ENCODE measurements at regions not wholly inside any gene's neighbourhood (a gene's known extent, or its start where the extent isn't known, plus 50 kb on each side); places are given as distances from the start of the nearest gene placed in this dataset.

DNA sequence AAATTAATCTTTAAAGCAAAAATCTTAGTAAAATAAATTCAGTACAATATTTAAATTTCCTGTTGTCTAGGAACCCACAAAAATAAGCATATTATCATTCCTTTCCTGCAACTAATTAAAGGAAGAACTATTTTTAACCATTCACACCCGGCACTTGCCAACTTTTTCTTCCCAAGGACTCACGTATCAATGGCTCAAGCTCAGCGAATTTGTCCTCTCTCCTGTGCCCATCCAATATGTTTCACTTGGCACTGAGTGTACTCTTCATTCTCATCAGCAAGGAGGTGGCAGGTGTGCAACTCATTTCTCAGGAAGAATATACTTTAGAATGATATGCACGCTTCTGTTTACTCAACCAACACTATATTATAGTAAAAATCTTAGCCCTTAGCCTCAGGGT lies 419.4 kb downstream of the C6orf118 start:
- ATAC-seq (ENCODE audit: poor library complexity) (no peak), DNase-seq (no peak)
- no peaks in the 10 kb centered on the region for H3K36me3 Mint-ChIP-seq (ENCODE audit: low read depth)
- no peaks in the 10 kb centered on the region for H3K27me3 Mint-ChIP-seq
- Histone ChIP-seq H3K4me3 (ENCODE audit: low read length) (no peak overlapping the region), H3K27ac (ENCODE audit: low read depth in 1 of 2, low read length in 2 of 2) (no peak overlapping the region), H3K27me3 (ENCODE audit: control insufficient read depth in 1 of 2, insufficient read depth in 2 of 2, low read length in 2 of 2) (no peaks in the 10 kb centered on the region), H3K4me1 (ENCODE audit: insufficient read depth, low read length) (no peaks in the 10 kb centered on the region), H3K9me3 (ENCODE audit: control insufficient read depth in 1 of 2, insufficient read depth in 1 of 2, low read length in 2 of 2) (no peaks in the 10 kb centered on the region), H3K36me3 (ENCODE audit: insufficient read depth, low read length) (no peaks in the 10 kb centered on the region)
- intact Hi-C loops (cut with DNase I, micrococcal nuclease): no loop called here
- H3K9me3 Mint-ChIP-seq: peaks cover 6% of the 10 kb centered on the region
- H3K4me3 Mint-ChIP-seq: no peak overlapping the region
- H3K27ac Mint-ChIP-seq: no peak overlapping the region
- no peaks in the 10 kb centered on the region for H3K4me1 Mint-ChIP-seq (ENCODE audit: low read depth)
- TF ChIP-seq CTCF (IDR thresholded peaks at IDR 0.05): no peak
- ChIA-PET CTCF (no interaction called here), POLR2A (no interaction called here)

- H3K36me3 Mint-ChIP-seq (ENCODE audit: low read depth): no peaks in the 10 kb centered on the region
- no peak for TF ChIP-seq CTCF (IDR thresholded peaks at IDR 0.05)
- H3K4me3 ChIP-seq (ENCODE audit: low read length): no peak overlapping the region
Observed at GRCh38 chr6:164887660-164888059, 421.7 kb downstream of the C6orf118 start.

GRCh38 chr6:164882236-164882635 lies 427.2 kb downstream of the C6orf118 start:
- H3K4me3 Mint-ChIP-seq: no peak overlapping the region
- Histone ChIP-seq H3K36me3 (ENCODE audit: insufficient read depth, low read length) (no peaks in the 10 kb centered on the region), H3K9me3 (ENCODE audit: control insufficient read depth in 1 of 2, insufficient read depth in 1 of 2, low read length in 2 of 2) (no peaks in the 10 kb centered on the region), H3K4me3 (ENCODE audit: low read length) (no peak overlapping the region), H3K4me1 (ENCODE audit: insufficient read depth, low read length) (no peaks in the 10 kb centered on the region), H3K27ac (ENCODE audit: low read depth in 1 of 2, low read length in 2 of 2) (no peak overlapping the region), H3K27me3 (ENCODE audit: control insufficient read depth in 1 of 2, insufficient read depth in 2 of 2, low read length in 2 of 2) (no peaks in the 10 kb centered on the region)
- intact Hi-C loops (cut with DNase I, micrococcal nuclease): no loop called here
- no peaks in the 10 kb centered on the region for H3K4me1 Mint-ChIP-seq (ENCODE audit: low read depth)
- H3K27ac Mint-ChIP-seq: no peak overlapping the region
- H3K9me3 Mint-ChIP-seq: peaks cover 4% of the 10 kb centered on the region
- ChIA-PET CTCF (no interaction called here), POLR2A (no interaction called here)
- H3K27me3 Mint-ChIP-seq: no peaks in the 10 kb centered on the region
- DNase-seq (no peak), ATAC-seq (ENCODE audit: poor library complexity) (no peak)
- H3K36me3 Mint-ChIP-seq (ENCODE audit: low read depth): no peaks in the 10 kb centered on the region
- TF ChIP-seq CTCF (IDR thresholded peaks at IDR 0.05): no peak

More at GRCh38 chr6:164887660-164888059, 421.7 kb downstream of the C6orf118 start:
- ChIA-PET CTCF (no interaction called here), POLR2A (no interaction called here)
- H3K9me3 Mint-ChIP-seq: peaks cover 4% of the 10 kb centered on the region
- H3K27ac Mint-ChIP-seq: no peak overlapping the region
- no peaks in the 10 kb centered on the region for H3K27me3 Mint-ChIP-seq
- Histone ChIP-seq H3K27ac (ENCODE audit: low read depth in 1 of 2, low read length in 2 of 2) (no peak overlapping the region), H3K9me3 (ENCODE audit: control insufficient read depth in 1 of 2, insufficient read depth in 1 of 2, low read length in 2 of 2) (no peaks in the 10 kb centered on the region), H3K27me3 (ENCODE audit: control insufficient read depth in 1 of 2, insufficient read depth in 2 of 2, low read length in 2 of 2) (no peaks in the 10 kb centered on the region), H3K4me1 (ENCODE audit: insufficient read depth, low read length) (no peaks in the 10 kb centered on the region), H3K36me3 (ENCODE audit: insufficient read depth, low read length) (no peaks in the 10 kb centered on the region)
- no peak overlapping the region for H3K4me3 Mint-ChIP-seq
- H3K4me1 Mint-ChIP-seq (ENCODE audit: low read depth): no peaks in the 10 kb centered on the region
- intact Hi-C loops (cut with DNase I, micrococcal nuclease): no loop called here
- DNase-seq (no peak), ATAC-seq (ENCODE audit: poor library complexity) (no peak)

All from CD4-positive, alpha-beta T cell (primary cell).